ENCODE measurements at regions not wholly inside any gene's neighbourhood (a gene's known extent, or its start where the extent isn't known, plus 50 kb on each side); places are given as distances from the start of the nearest gene placed in this dataset.
"Not testable (repeated sequence)": the region's sequence is repeated elsewhere in the genome, so short reads cannot be mapped to it uniquely, and the experiment has no call there.

- no peaks in the 10 kb centered on the region for H3K36me3 ChIP-seq (ENCODE audit: insufficient read depth, low read length)
- 100% methylated on average over 3 of the region's 4 CpGs for WGBS
- no peaks in the 10 kb centered on the region for H3K9me3 ChIP-seq (ENCODE audit: insufficient read depth, low read depth, low read length)
- H3K4me3 ChIP-seq (ENCODE audit: low read length), result no peak overlapping the region
- no peaks in the 10 kb centered on the region for H3K27me3 ChIP-seq (ENCODE audit: insufficient read depth, low read length)
- H3K27ac ChIP-seq (ENCODE audit: low read depth, low read length), result no peak overlapping the region
- H3K9ac ChIP-seq (ENCODE audit: low read depth, low read length), result no peak overlapping the region
- no peaks in the 10 kb centered on the region for H3K4me1 ChIP-seq (ENCODE audit: insufficient read depth, low read length)
Measured at GRCh38 chrX:33989936-33990335, 142.2 kb downstream of the FAM47A start.

GRCh38 chrX:33987458-33987857 lies 144.7 kb downstream of the FAM47A start:
- no peak overlapping the region for H3K4me3 ChIP-seq (ENCODE audit: low read length)
- no peaks in the 10 kb centered on the region for H3K36me3 ChIP-seq (ENCODE audit: insufficient read depth, low read length)
- H3K4me1 ChIP-seq (ENCODE audit: insufficient read depth, low read length), result no peaks in the 10 kb centered on the region
- H3K9ac ChIP-seq (ENCODE audit: low read depth, low read length), result no peak overlapping the region
- 96% methylated on average over 4 of the region's 4 CpGs for WGBS
- no peaks in the 10 kb centered on the region for H3K9me3 ChIP-seq (ENCODE audit: insufficient read depth, low read depth, low read length)
- no peak overlapping the region for H3K27ac ChIP-seq (ENCODE audit: low read depth, low read length)
- H3K27me3 ChIP-seq (ENCODE audit: insufficient read depth, low read length), result no peaks in the 10 kb centered on the region

GRCh38 chrX:33974676-33975075 lies 157.4 kb downstream of the FAM47A start:
- 93% methylated on average over 6 of the region's 6 CpGs for WGBS
- Histone ChIP-seq H3K9me3 (ENCODE audit: insufficient read depth, low read depth, low read length) (peaks cover 11% of the 10 kb centered on the region), H3K4me1 (ENCODE audit: insufficient read depth, low read length) (no peaks in the 10 kb centered on the region), H3K4me3 (ENCODE audit: low read length) (no peak overlapping the region), H3K27me3 (ENCODE audit: insufficient read depth, low read length) (no peaks in the 10 kb centered on the region), H3K36me3 (ENCODE audit: insufficient read depth, low read length) (no peaks in the 10 kb centered on the region), H3K27ac (ENCODE audit: low read depth, low read length) (peak overlapping the region; percentile 54; the same call in 1 of the 2 replicates), H3K9ac (ENCODE audit: low read depth, low read length) (no peak overlapping the region)

GRCh38 chrX:33970028-33970967 lies 161.8 kb downstream of the FAM47A start:
- H3K27ac ChIP-seq (ENCODE audit: low read depth, low read length), result no peak overlapping the region

GRCh38 chrX:33969105-33969504 lies 163.0 kb downstream of the FAM47A start:
- 100% methylated on average over 1 of the region's 1 CpG for WGBS
- Histone ChIP-seq H3K9me3 (ENCODE audit: insufficient read depth, low read depth, low read length) (no peaks in the 10 kb centered on the region), H3K27ac (ENCODE audit: low read depth, low read length) (no peak overlapping the region), H3K4me1 (ENCODE audit: insufficient read depth, low read length) (no peaks in the 10 kb centered on the region), H3K9ac (ENCODE audit: low read depth, low read length) (no peak overlapping the region), H3K4me3 (ENCODE audit: low read length) (no peak overlapping the region), H3K27me3 (ENCODE audit: insufficient read depth, low read length) (no peaks in the 10 kb centered on the region), H3K36me3 (ENCODE audit: insufficient read depth, low read length) (no peaks in the 10 kb centered on the region)

More at GRCh38 chrX:33970028-33970967, 161.8 kb downstream of the FAM47A start:
- H3K4me1 ChIP-seq (ENCODE audit: insufficient read depth, low read length), result no peaks in the 10 kb centered on the region
- no peaks in the 10 kb centered on the region for H3K36me3 ChIP-seq (ENCODE audit: insufficient read depth, low read length)
- 89% methylated on average over 3 of the region's 3 CpGs for WGBS
- no peak overlapping the region for H3K9ac ChIP-seq (ENCODE audit: low read depth, low read length)
- H3K27me3 ChIP-seq (ENCODE audit: insufficient read depth, low read length), result no peaks in the 10 kb centered on the region
- no peak overlapping the region for H3K4me3 ChIP-seq (ENCODE audit: low read length)
- H3K9me3 ChIP-seq (ENCODE audit: insufficient read depth, low read depth, low read length), result no peaks in the 10 kb centered on the region

GRCh38 chrX:33968611-33969010 lies 163.5 kb downstream of the FAM47A start:
- H3K4me1 ChIP-seq (ENCODE audit: insufficient read depth, low read length), result no peaks in the 10 kb centered on the region
- H3K9me3 ChIP-seq (ENCODE audit: insufficient read depth, low read depth, low read length), result no peaks in the 10 kb centered on the region
- no peak overlapping the region for H3K9ac ChIP-seq (ENCODE audit: low read depth, low read length)
- H3K27ac ChIP-seq (ENCODE audit: low read depth, low read length), result no peak overlapping the region
- 93% methylated on average over 4 of the region's 4 CpGs for WGBS
- no peak overlapping the region for H3K4me3 ChIP-seq (ENCODE audit: low read length)
- no peaks in the 10 kb centered on the region for H3K36me3 ChIP-seq (ENCODE audit: insufficient read depth, low read length)
- H3K27me3 ChIP-seq (ENCODE audit: insufficient read depth, low read length), result no peaks in the 10 kb centered on the region

GRCh38 chrX:33949300-33949699 lies 182.8 kb downstream of the FAM47A start:
- Histone ChIP-seq H3K27ac (ENCODE audit: low read depth, low read length) (no peak overlapping the region), H3K9ac (ENCODE audit: low read depth, low read length) (no peak overlapping the region), H3K4me1 (ENCODE audit: insufficient read depth, low read length) (no peaks in the 10 kb centered on the region), H3K4me3 (ENCODE audit: low read length) (no peak overlapping the region), H3K27me3 (ENCODE audit: insufficient read depth, low read length) (no peaks in the 10 kb centered on the region), H3K36me3 (ENCODE audit: insufficient read depth, low read length) (no peaks in the 10 kb centered on the region), H3K9me3 (ENCODE audit: insufficient read depth, low read depth, low read length) (no peaks in the 10 kb centered on the region)
- WGBS, result 86% methylated on average over 2 of the region's 2 CpGs

- WGBS, result 97% methylated on average over 4 of the region's 5 CpGs
Measured at GRCh38 chrX:33926249-33926648, 205.9 kb downstream of the FAM47A start.

GRCh38 chrX:33923262-33923661 lies 208.9 kb downstream of the FAM47A start:
- H3K27me3 ChIP-seq (ENCODE audit: insufficient read depth, low read length), result no peaks in the 10 kb centered on the region
- WGBS, result 97% methylated on average over 2 of the region's 2 CpGs
- no peaks in the 10 kb centered on the region for H3K4me1 ChIP-seq (ENCODE audit: insufficient read depth, low read length)
- H3K36me3 ChIP-seq (ENCODE audit: insufficient read depth, low read length), result no peaks in the 10 kb centered on the region
- no peak overlapping the region for H3K4me3 ChIP-seq (ENCODE audit: low read length)
- no peak overlapping the region for H3K9ac ChIP-seq (ENCODE audit: low read depth, low read length)
- no peaks in the 10 kb centered on the region for H3K9me3 ChIP-seq (ENCODE audit: insufficient read depth, low read depth, low read length)
- no peak overlapping the region for H3K27ac ChIP-seq (ENCODE audit: low read depth, low read length)

More at GRCh38 chrX:33926249-33926648, 205.9 kb downstream of the FAM47A start:
- H3K9ac ChIP-seq (ENCODE audit: low read depth, low read length); H3K9me3 ChIP-seq (ENCODE audit: insufficient read depth, low read depth, low read length); H3K27me3 ChIP-seq (ENCODE audit: insufficient read depth, low read length); H3K27ac ChIP-seq (ENCODE audit: low read depth, low read length); H3K4me1 ChIP-seq (ENCODE audit: insufficient read depth, low read length); H3K4me3 ChIP-seq (ENCODE audit: low read length); H3K36me3 ChIP-seq (ENCODE audit: insufficient read depth, low read length): not testable (repeated sequence)

GRCh38 chrX:33909836-33910235 lies 222.3 kb downstream of the FAM47A start:
- Histone ChIP-seq H3K36me3 (ENCODE audit: insufficient read depth, low read length) (no peaks in the 10 kb centered on the region), H3K27me3 (ENCODE audit: insufficient read depth, low read length) (no peaks in the 10 kb centered on the region), H3K9ac (ENCODE audit: low read depth, low read length) (no peak overlapping the region), H3K27ac (ENCODE audit: low read depth, low read length) (no peak overlapping the region), H3K4me1 (ENCODE audit: insufficient read depth, low read length) (peaks cover 29% of the 10 kb centered on the region), H3K4me3 (ENCODE audit: low read length) (no peak overlapping the region), H3K9me3 (ENCODE audit: insufficient read depth, low read depth, low read length) (no peaks in the 10 kb centered on the region)
- WGBS, result 82% methylated on average over 1 of the region's 1 CpG

- WGBS, result 57% methylated on average over 5 of the region's 5 CpGs
- Histone ChIP-seq H3K36me3 (ENCODE audit: insufficient read depth, low read length) (no peaks in the 10 kb centered on the region), H3K4me1 (ENCODE audit: insufficient read depth, low read length) (peaks cover 29% of the 10 kb centered on the region), H3K9me3 (ENCODE audit: insufficient read depth, low read depth, low read length) (no peaks in the 10 kb centered on the region), H3K9ac (ENCODE audit: low read depth, low read length) (no peak overlapping the region), H3K27me3 (ENCODE audit: insufficient read depth, low read length) (no peaks in the 10 kb centered on the region), H3K27ac (ENCODE audit: low read depth, low read length) (no peak overlapping the region), H3K4me3 (ENCODE audit: low read length) (0 out of 2 replicates have a peak overlapping the region, but pooled peaks have one; percentile 2)
Measured at GRCh38 chrX:33908898-33909297, 223.2 kb downstream of the FAM47A start.

Measured in HUES64 (cell line).